ENCODE measurements at regions not wholly inside any gene's neighbourhood (a gene's known extent, or its start where the extent isn't known, plus 50 kb on each side); places are given as distances from the start of the nearest gene placed in this dataset.
"Not testable (repeated sequence)": the region's sequence is repeated elsewhere in the genome, so short reads cannot be mapped to it uniquely, and the experiment has no call there.

DNA sequence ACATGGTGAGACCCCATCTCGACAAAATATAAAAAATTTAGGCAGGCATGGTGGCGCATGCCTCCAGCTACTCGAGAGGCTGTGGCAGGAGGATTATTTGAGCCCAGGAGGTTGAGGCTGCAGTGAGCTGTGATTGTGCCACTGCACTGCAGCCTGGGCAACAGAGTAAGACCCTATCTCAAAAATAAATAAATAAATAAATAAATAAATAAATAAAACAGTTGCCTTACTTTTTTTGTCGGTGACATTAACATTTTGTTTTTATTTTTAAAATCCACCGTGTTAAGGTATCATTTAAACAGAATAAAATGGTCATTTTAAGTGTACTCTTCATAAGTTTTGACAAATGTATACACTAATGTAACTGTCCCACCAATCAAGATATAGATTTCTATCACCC, 57.0 kb downstream of the RASL11A start:
- ChIA-PET CTCF (interaction anchor here (0.6 kb wide), 1 partner anchor 98 kb away, joined by 5 read pairs; no protein-coding TSS in a partner anchor), POLR2A (no interaction called here)

DNA sequence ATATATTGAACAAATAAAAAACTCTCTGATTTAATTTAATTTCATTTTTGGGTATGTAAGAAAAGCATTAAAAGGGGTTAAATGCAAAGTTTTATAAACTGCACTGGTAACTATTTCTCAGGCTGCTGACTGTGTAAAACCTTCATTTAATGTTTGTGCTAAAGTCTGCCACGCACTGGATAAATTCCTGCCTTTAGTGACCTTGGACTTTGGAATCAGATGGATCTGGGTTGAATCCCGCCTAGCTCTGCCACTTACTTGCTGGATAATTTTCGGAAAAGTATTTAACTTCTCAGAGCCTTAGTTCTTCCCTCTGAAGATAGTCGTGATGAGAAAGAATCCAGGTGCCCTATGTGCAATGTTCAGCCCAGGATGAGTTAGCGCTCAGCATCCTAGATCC, 58.6 kb downstream of the RASL11A start:
- CTCF ChIA-PET, result interaction anchor here (0.8 kb wide), 1 partner anchor 102 kb away, joined by 3 read pairs; no protein-coding TSS in a partner anchor
- POLR2A ChIA-PET, result no interaction called here

GRCh38 chr13:27334774-27335435, 64.3 kb downstream of the RASL11A start:
- CTCF ChIA-PET, result no interaction called here

DNA sequence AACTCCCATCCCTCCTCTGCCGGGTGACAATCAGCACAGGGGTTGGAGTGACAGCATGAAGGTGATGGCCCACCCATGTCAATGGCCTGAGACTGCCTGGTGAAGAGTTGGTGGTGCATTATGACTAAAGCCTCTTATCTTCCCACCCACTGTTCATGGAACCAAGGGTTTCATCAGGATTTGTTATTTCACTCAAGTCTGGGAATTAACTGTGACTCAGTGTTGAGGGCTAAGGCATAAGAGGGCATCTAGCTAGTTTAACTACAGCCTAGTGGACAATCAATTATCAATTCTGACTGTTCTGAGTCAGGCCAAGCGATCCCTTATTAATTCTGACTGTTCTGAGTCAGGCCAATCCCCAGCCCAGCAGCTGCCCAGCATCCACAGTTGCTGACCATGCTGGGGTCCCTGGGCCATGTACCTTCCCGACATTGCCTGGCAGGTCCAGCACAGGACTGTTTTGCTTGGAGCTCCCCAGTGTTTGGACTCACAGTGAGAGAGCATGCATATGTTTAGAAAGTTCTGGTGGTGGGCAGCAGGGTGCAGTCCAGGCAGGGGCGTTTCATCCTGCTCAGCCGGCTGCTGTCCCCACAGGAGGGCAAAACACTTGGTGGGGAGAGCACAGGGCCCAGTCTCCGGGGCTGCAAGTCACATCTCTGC, 65.5 kb downstream of the RASL11A start:
- ChIA-PET POLR2A (no interaction called here), CTCF (no interaction called here)

More at GRCh38 chr13:27334774-27335435, 64.3 kb downstream of the RASL11A start:
- POLR2A ChIA-PET, result interaction anchor here (0.6 to 0.7 kb wide), 2 partner anchors 273 to 393 kb away, joined by 4 to 7 read pairs; no protein-coding TSS in a partner anchor

DNA sequence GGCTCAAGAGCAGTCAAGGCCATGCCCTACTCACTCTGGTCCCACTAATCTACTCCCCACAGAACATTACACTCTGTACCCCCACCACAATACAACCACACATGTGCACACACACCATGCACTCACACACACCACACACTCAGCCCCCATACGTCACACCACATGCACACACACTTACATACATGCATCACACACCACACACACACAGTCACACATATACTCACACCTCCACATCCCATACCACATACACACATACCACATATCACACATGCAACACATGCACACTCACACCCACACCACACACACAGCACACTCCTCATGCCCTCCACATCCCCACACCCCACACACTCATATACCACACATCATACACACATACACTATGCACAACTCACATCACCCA, 67.6 kb downstream of the RASL11A start:
- CTCF ChIA-PET, result interaction anchor here (0.7 to 1.9 kb wide), 5 partner anchors 15 to 489 kb away, joined by 3 to 8 read pairs (median 5); no protein-coding TSS in a partner anchor
- POLR2A ChIA-PET, result interaction anchor here (0.6 kb wide), 1 partner anchor 82 kb away, joined by 3 read pairs; no protein-coding TSS in a partner anchor

- ChIA-PET POLR2A (interaction anchor here (0.6 kb wide), 1 partner anchor 82 kb away, joined by 3 read pairs; no protein-coding TSS in a partner anchor), CTCF (interaction anchor here (0.6 to 1.9 kb wide), 11 partner anchors 14 to 489 kb away, joined by 3 to 8 read pairs (median 3); no protein-coding TSS in a partner anchor)
Measured at GRCh38 chr13:27338816-27339215, 68.2 kb downstream of the RASL11A start.

GRCh38 chr13:27339299-27339698, 68.7 kb downstream of the RASL11A start:
- ChIA-PET CTCF (interaction anchor here (0.6 to 1.9 kb wide), 9 partner anchors 14 to 354 kb away, joined by 3 to 8 read pairs (median 4); no protein-coding TSS in a partner anchor), POLR2A (no interaction called here)

- POLR2A ChIA-PET, result no interaction called here
- CTCF ChIA-PET, result interaction anchor here (2.9 kb wide), 1 partner anchor 20 kb away, joined by 9 read pairs; no protein-coding TSS in a partner anchor
Measured at GRCh38 chr13:27341616-27342015, 71.0 kb downstream of the RASL11A start.

DNA sequence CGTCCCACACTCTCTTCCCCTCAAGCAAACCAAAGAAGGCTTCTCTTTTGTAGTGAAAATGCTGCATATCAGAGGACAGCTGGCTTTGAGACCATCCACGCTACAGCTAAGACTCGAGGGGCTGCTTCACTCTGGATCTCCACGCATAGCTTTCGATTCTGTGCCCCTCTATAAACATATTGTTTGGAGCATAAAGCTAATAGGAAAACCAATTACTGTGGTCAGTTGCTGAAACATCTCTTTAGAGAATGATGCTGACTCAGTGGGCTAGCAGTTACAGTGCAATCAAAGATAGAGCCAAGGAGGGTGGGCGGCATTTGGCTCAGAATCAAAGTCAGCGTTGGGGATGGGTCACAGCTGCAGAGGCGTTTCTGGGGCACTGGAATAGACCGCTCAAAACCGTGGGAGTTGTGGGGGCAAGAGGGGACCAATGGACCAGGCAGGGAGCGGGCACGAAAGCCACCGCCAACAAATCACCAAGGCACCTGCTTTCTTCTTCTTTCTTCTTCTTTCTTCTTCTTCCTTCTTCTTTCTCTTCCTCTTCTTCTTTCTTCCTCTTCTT, 76.7 kb downstream of the RASL11A start:
- ChIA-PET CTCF (interaction anchor here (0.9 to 1.2 kb wide), 2 partner anchors 77 to 362 kb away, joined by 3 read pairs; partner anchors contain the start of gene RASL11A), POLR2A (interaction anchor here (0.6 kb wide), 1 partner anchor 1312 kb away, joined by 3 read pairs; no protein-coding TSS in a partner anchor)

GRCh38 chr13:27348461-27348860, 76.0 kb upstream of the GTF3A start:
- CTCF ChIA-PET, result interaction anchor here (0.9 kb wide), 1 partner anchor 13 kb away, joined by 3 read pairs; no protein-coding TSS in a partner anchor
- POLR2A ChIA-PET, result no interaction called here

DNA sequence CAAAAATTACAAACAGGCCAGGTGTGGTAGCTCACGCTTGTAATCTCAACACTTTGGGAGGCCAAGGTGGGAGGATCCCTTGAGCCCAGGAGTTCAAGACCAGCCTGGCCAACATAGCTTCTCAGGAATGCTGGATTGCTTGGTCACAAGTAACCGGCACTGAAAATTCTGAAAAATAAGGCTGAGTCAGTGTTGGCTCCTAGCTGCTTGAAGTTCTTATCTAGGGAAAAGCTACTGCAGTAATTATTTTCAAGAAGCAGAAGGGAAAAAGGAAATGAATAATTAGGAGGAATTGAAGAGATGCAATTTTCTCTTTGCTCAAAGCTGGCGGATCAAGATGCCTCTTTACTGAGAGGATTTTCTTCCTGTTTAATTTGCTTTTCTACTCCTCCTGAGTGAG, 75.0 kb upstream of the GTF3A start:
- ChIA-PET CTCF (no interaction called here), POLR2A (no interaction called here)

GRCh38 chr13:27350825-27351224, 73.6 kb upstream of the GTF3A start:
- POLR2A ChIA-PET, result not testable (repeated sequence)
- CTCF ChIA-PET, result interaction anchor here (0.9 to 1.9 kb wide), 2 partner anchors 11 to 365 kb away, joined by 3 to 12 read pairs; no protein-coding TSS in a partner anchor

GRCh38 chr13:27352698-27353097, 71.7 kb upstream of the GTF3A start:
- CTCF ChIA-PET, result interaction anchor here (1.0 to 1.5 kb wide), 4 partner anchors 9 to 367 kb away, joined by 3 to 8 read pairs (median 4); no protein-coding TSS in a partner anchor
- POLR2A ChIA-PET, result interaction anchor here (0.8 kb wide), 1 partner anchor 330 kb away, joined by 3 read pairs; no protein-coding TSS in a partner anchor

DNA sequence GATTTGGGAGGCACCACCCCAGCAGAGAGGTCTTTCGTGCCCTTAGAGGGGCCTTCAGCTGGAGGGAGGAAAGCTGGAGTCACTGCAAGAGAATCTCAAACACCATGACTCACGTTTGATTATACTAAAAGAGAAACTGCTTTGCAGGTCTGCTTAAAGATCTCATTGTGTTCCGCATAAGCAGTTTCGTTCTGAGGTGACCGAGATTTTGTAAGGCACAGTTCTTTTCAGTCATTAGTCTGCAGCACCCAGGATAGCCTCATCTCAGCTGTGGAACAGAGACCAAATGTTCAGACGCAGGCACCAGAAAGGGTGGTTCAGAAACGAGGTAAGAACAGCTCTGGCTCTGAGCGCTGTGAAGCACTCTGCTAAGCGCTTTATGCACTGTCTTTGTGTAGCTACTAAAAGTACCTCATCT, 71.2 kb upstream of the GTF3A start:
- ChIA-PET CTCF (interaction anchor here (1.5 kb wide), 2 partner anchors 9 to 14 kb away, joined by 3 to 8 read pairs; no protein-coding TSS in a partner anchor), POLR2A (interaction anchor here (0.6 to 0.8 kb wide), 2 partner anchors 96 to 331 kb away, joined by 3 to 5 read pairs; no protein-coding TSS in a partner anchor)

- ChIA-PET CTCF (interaction anchor here (1.5 kb wide), 2 partner anchors 8 to 14 kb away, joined by 3 to 8 read pairs; no protein-coding TSS in a partner anchor), POLR2A (interaction anchor here (0.6 kb wide), 1 partner anchor 97 kb away, joined by 5 read pairs; no protein-coding TSS in a partner anchor)
Measured at GRCh38 chr13:27353708-27354107, 70.7 kb upstream of the GTF3A start.

DNA sequence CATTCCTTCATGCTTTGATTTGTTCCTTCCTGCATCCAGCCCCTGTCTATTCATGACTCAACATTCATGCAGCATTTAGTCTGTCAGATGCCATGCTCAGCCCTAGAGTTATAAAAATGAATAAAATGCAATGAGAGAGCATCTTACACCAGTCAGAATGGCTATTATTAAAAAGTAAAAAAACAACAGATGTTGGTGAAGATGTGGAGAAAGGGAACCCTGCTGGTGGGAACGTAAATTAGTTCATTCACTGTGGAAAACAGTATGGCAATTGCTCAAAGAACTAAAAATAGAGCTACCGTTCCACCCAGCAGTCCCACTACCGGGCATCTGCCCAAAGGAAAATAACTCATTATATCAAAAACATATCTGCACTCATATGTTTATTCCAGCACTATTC, 70.0 kb upstream of the GTF3A start:
- ChIA-PET CTCF (no interaction called here), POLR2A (no interaction called here)

GRCh38 chr13:27355894-27356293, 68.5 kb upstream of the GTF3A start:
- POLR2A ChIA-PET, result no interaction called here

GRCh38 chr13:27358420-27358819, 66.0 kb upstream of the GTF3A start:
- POLR2A ChIA-PET, result no interaction called here
- CTCF ChIA-PET, result interaction anchor here (0.6 to 6.6 kb wide), 10 partner anchors 26 to 412 kb away, joined by 3 to 59 read pairs (median 4); partner anchors contain the start of gene RASL11A

More at GRCh38 chr13:27355894-27356293, 68.5 kb upstream of the GTF3A start:
- CTCF ChIA-PET, result interaction anchor here (0.7 to 1.3 kb wide), 2 partner anchors 223 to 371 kb away, joined by 3 read pairs; no protein-coding TSS in a partner anchor

DNA sequence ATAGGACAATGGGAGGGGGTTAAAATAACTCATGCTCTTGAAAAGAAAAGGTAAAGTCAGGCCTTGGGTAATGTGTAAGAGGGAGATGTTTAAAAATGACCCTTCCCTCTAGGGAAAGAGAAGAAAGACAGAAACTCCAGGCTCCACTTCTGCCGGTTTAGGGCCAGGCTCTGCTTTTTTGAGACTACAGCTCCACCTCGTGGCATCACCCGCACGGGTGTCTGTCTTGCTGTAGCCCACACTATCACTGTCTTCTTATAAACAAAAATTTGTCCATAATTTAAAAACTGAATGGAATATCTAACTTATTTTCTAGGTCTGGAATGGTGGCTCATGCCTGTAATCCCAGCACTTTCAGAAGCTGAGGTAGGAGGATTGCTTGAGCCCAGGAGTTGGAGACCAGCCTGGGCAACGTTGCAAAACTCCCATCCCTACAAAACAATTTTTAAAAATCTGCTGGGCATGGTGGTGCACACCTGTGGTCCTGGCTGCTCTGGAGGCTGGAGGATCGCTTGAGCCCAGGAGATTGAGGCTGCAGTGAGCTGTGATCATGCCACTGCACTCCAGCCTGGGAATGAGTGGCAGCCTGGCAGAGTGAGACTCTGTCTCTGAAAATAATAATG, 65.1 kb upstream of the GTF3A start:
- POLR2A ChIA-PET, result no interaction called here

More for the DNA sequence above, 65.1 kb upstream of the GTF3A start:
- CTCF ChIA-PET, result interaction anchor here (0.6 to 6.6 kb wide), 12 partner anchors 27 to 467 kb away, joined by 3 to 59 read pairs (median 4); partner anchors contain the start of gene RASL11A

All from activated CD8-positive, alpha-beta memory T cell treated with anti-CD3 and anti-CD28 coated beads for 36 hours (primary cell).